ENCODE measurements at regions not wholly inside any gene's neighbourhood (a gene's known extent, or its start where the extent isn't known, plus 50 kb on each side); places are given as distances from the start of the nearest gene placed in this dataset.

DNA sequence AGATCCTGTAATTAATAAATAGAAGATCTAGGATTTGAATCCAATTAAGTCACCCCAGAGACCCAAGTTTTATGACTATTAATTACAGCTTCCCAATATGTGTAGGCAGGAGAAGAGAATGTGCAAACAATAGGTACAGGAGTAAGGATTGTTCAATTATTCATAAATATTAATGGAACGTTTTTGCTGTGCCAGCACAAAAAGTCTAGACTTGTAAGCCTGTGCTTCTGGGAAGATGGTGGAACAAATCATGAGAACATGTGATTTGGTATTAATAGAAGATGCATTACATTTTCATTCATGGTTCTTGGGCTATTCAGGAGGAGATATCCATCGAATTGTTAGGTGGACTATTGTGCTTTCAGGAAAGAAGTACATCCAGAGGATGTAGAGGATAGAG, 1240.9 kb downstream of the STIM2 start:
- no peaks in the 10 kb centered on the region for H3K4me1 ChIP-seq (ENCODE audit: control insufficient read depth, extremely low read depth, insufficient read depth, low read length)
- no peak for DNase-seq (ENCODE audit: low read depth in 2 of 2)
- H3K9me3 ChIP-seq (ENCODE audit: control insufficient read depth, insufficient read depth, low read depth, low read length), result no peaks in the 10 kb centered on the region
- H3K79me2 ChIP-seq (ENCODE audit: control insufficient read depth, insufficient read depth, low read length), result no peaks in the 10 kb centered on the region
- no peak overlapping the region for H2AFZ ChIP-seq (ENCODE audit: low read length)
- H3K36me3 ChIP-seq (ENCODE audit: control insufficient read depth, insufficient read depth, low read length), result no peaks in the 10 kb centered on the region
- no peak overlapping the region for H3K9ac ChIP-seq (ENCODE audit: insufficient read depth, low read length)
- no peak overlapping the region for H3K4me3 ChIP-seq (replicated peaks in 1 of 4; ENCODE audit: control extremely low read depth in 1 of 4, insufficient read depth in 1 of 4, low read depth in 3 of 4, low read length in 4 of 4)
- no peaks in the 10 kb centered on the region for H3K27me3 ChIP-seq (ENCODE audit: control insufficient read depth, insufficient read depth, low read length)
- H4K20me1 ChIP-seq (ENCODE audit: control insufficient read depth, extremely low read depth, insufficient read depth, low read length), result no peaks in the 10 kb centered on the region
- TF ChIP-seq EZH2 (IDR thresholded peaks at IDR 0.05; ENCODE audit: low read length, missing control alignments), result no peak
- TF ChIP-seq, protein P1, sequence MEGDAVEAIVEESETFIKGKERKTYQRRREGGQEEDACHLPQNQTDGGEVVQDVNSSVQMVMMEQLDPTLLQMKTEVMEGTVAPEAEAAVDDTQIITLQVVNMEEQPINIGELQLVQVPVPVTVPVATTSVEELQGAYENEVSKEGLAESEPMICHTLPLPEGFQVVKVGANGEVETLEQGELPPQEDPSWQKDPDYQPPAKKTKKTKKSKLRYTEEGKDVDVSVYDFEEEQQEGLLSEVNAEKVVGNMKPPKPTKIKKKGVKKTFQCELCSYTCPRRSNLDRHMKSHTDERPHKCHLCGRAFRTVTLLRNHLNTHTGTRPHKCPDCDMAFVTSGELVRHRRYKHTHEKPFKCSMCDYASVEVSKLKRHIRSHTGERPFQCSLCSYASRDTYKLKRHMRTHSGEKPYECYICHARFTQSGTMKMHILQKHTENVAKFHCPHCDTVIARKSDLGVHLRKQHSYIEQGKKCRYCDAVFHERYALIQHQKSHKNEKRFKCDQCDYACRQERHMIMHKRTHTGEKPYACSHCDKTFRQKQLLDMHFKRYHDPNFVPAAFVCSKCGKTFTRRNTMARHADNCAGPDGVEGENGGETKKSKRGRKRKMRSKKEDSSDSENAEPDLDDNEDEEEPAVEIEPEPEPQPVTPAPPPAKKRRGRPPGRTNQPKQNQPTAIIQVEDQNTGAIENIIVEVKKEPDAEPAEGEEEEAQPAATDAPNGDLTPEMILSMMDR (conservative IDR thresholded peaks at IDR 0.05 in 1 of 2, IDR thresholded peaks at IDR 0.05 in 1 of 2; ENCODE audit: low read depth in 1 of 2, low read length in 2 of 2), result no peak
- no peak overlapping the region for H3K27ac ChIP-seq (ENCODE audit: insufficient read depth, low read length)
- H3K4me2 ChIP-seq (ENCODE audit: extremely low read depth, insufficient read depth, low read length), result no peak overlapping the region

DNA sequence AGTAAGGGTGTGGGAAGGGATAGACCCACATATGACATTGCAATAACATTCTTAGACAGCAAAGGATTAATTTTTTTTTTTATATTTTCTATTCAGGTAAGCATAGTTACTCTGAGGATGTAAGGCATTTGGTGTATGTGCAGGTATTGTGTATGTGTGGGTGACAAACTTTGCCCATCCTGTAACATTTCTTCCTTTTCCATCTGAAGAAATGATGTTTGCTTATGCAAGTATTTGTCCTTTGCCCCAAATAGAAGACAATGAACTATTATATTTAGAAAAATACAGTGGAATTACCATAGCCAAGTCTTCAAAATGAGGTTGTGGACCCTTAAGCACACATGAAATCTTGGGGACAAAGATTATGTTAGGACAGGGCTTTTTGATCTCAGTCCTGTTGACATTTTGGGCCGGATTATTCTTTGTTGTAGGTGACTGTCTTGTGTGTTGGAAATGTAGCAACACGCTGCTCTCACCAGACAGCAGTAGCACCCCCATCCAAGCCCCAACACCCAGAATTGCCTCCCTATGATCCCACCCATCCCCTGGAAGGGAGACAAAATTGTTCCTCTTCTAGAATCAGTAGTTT, 1244.7 kb downstream of the STIM2 start:
- H3K9ac ChIP-seq (ENCODE audit: insufficient read depth, low read length), result no peak overlapping the region
- no peaks in the 10 kb centered on the region for H3K9me3 ChIP-seq (ENCODE audit: control insufficient read depth, insufficient read depth, low read depth, low read length)
- no peak overlapping the region for H3K4me3 ChIP-seq (replicated peaks in 1 of 4; ENCODE audit: control extremely low read depth in 1 of 4, insufficient read depth in 1 of 4, low read depth in 3 of 4, low read length in 4 of 4)
- H3K79me2 ChIP-seq (ENCODE audit: control insufficient read depth, insufficient read depth, low read length), result no peaks in the 10 kb centered on the region
- DNase-seq (ENCODE audit: low read depth in 2 of 2), result no peak
- H3K4me1 ChIP-seq (ENCODE audit: control insufficient read depth, extremely low read depth, insufficient read depth, low read length), result no peaks in the 10 kb centered on the region
- H4K20me1 ChIP-seq (ENCODE audit: control insufficient read depth, extremely low read depth, insufficient read depth, low read length), result no peaks in the 10 kb centered on the region
- H3K27me3 ChIP-seq (ENCODE audit: control insufficient read depth, insufficient read depth, low read length), result no peaks in the 10 kb centered on the region
- H3K4me2 ChIP-seq (ENCODE audit: extremely low read depth, insufficient read depth, low read length), result no peak overlapping the region
- H3K27ac ChIP-seq (ENCODE audit: insufficient read depth, low read length), result no peak overlapping the region
- no peak overlapping the region for H2AFZ ChIP-seq (ENCODE audit: low read length)
- TF ChIP-seq, protein P1 (conservative IDR thresholded peaks at IDR 0.05 in 1 of 2, IDR thresholded peaks at IDR 0.05 in 1 of 2; ENCODE audit: low read depth in 1 of 2, low read length in 2 of 2), result no peak
- TF ChIP-seq EZH2 (IDR thresholded peaks at IDR 0.05; ENCODE audit: low read length, missing control alignments), result no peak
- no peaks in the 10 kb centered on the region for H3K36me3 ChIP-seq (ENCODE audit: control insufficient read depth, insufficient read depth, low read length)

DNA sequence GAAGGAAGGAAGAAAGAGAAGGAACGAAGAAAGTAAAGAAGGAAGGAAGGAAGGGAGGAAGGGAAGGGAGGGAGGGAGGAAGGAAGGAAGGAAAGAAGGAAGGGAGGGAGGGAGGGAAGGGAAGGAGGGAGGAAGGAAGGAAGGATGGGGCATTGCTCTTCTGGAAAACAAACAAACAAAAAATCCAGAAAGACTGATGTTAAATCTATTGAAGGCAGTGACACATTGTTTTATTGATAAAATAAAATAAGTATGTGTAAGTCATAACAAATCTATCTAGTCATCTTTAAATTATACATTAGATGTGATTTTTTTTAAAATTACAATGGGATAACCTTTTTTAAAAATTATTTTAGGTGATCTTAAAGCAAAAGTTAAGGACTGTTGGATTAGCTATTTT, 1245.5 kb downstream of the STIM2 start:
- Histone ChIP-seq H3K4me3 (replicated peaks in 1 of 4; ENCODE audit: control extremely low read depth in 1 of 4, insufficient read depth in 1 of 4, low read depth in 3 of 4, low read length in 4 of 4) (no peak overlapping the region), H2AFZ (ENCODE audit: low read length) (no peak overlapping the region), H3K9ac (ENCODE audit: insufficient read depth, low read length) (no peak overlapping the region), H3K79me2 (ENCODE audit: control insufficient read depth, insufficient read depth, low read length) (no peaks in the 10 kb centered on the region), H4K20me1 (ENCODE audit: control insufficient read depth, extremely low read depth, insufficient read depth, low read length) (no peaks in the 10 kb centered on the region), H3K4me1 (ENCODE audit: control insufficient read depth, extremely low read depth, insufficient read depth, low read length) (no peaks in the 10 kb centered on the region), H3K36me3 (ENCODE audit: control insufficient read depth, insufficient read depth, low read length) (no peaks in the 10 kb centered on the region), H3K27ac (ENCODE audit: insufficient read depth, low read length) (no peak overlapping the region), H3K27me3 (ENCODE audit: control insufficient read depth, insufficient read depth, low read length) (no peaks in the 10 kb centered on the region), H3K9me3 (ENCODE audit: control insufficient read depth, insufficient read depth, low read depth, low read length) (no peaks in the 10 kb centered on the region), H3K4me2 (ENCODE audit: extremely low read depth, insufficient read depth, low read length) (no peak overlapping the region)
- DNase-seq (ENCODE audit: low read depth in 2 of 2), result no peak
- TF ChIP-seq, protein P1 (conservative IDR thresholded peaks at IDR 0.05 in 1 of 2, IDR thresholded peaks at IDR 0.05 in 1 of 2; ENCODE audit: low read depth in 1 of 2, low read length in 2 of 2), result no peak
- no peak for TF ChIP-seq EZH2 (IDR thresholded peaks at IDR 0.05; ENCODE audit: low read length, missing control alignments)

Data from fibroblast of lung (primary cell).